ENCODE measurements at regions not wholly inside any gene's neighbourhood (a gene's known extent, or its start where the extent isn't known, plus 50 kb on each side); places are given as distances from the start of the nearest gene placed in this dataset.

DNA sequence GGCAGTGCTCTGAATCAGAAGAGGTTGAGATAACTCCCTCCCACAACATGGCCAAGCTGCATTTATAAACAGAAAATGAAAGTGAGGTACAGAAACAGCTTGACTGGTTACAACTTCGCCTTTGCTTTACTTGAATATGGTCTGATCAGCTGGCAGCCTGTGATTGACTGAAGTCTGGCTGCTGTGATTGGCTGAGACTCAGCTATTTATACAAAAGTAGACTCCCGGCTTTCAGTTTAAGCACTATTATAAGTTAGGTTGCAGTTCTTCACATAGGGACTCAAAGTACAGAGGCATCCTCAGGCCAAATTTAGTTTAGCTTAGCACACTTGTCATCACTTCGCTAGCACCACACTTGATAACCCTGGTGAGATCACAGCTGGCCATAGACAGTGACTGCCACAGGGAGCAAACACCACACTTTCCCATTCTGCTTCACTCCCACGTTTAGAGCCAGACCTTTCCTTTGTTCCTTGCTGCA lies 362.6 kb downstream of the EPM2A start:
- H3K9me3 ChIP-seq (ENCODE audit: control insufficient read depth, insufficient read depth, low read length), result peaks cover 2% of the 10 kb centered on the region
- no peaks in the 10 kb centered on the region for H3K4me1 ChIP-seq (ENCODE audit: control insufficient read depth, insufficient read depth, low read length)
- no peak overlapping the region for H3K4me3 ChIP-seq (ENCODE audit: low read depth, low read length)
- H3K27me3 ChIP-seq (ENCODE audit: control insufficient read depth, insufficient read depth, low read length), result no peaks in the 10 kb centered on the region
- peak in 1 of 6 donors; percentile 67 for DNase-seq (ENCODE audit: low read depth in 4 of 6, low spot score in 6 of 6)
- H3K27ac ChIP-seq (ENCODE audit: low read depth, low read length), result no peak overlapping the region
- 70% methylated on average over 3 of the region's 4 CpGs for WGBS (ENCODE audit: insufficient coverage)
- H3K36me3 ChIP-seq (ENCODE audit: control insufficient read depth, insufficient read depth, low read length), result no peaks in the 10 kb centered on the region

DNA sequence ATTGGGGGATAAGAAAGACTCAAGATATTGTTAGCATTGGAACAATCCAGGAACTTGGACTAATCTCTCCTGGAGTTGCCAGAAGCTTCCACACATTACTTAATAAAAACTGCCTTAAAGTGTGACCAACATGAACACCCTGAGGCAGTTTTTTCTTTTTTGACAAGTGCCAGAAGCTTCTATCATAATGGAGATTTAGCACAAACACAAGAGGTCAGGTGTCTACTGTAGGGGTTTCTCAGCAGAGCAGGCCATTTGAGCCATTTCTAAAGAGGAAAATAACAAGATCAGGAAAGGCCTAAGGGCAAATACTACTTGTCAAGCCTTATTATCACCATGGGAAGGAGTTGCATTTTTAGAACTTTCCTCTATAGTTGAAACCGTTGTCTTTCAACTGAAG lies 361.5 kb downstream of the EPM2A start:
- no peak overlapping the region for H3K4me3 ChIP-seq (ENCODE audit: low read depth, low read length)
- no CpG with 5 or more reads among the region's 1 CpG for WGBS (ENCODE audit: insufficient coverage)
- no peaks in the 10 kb centered on the region for H3K36me3 ChIP-seq (ENCODE audit: control insufficient read depth, insufficient read depth, low read length)
- DNase-seq (ENCODE audit: low read depth in 4 of 6, low spot score in 6 of 6), result no peak
- H3K27ac ChIP-seq (ENCODE audit: low read depth, low read length), result no peak overlapping the region
- H3K27me3 ChIP-seq (ENCODE audit: control insufficient read depth, insufficient read depth, low read length), result no peaks in the 10 kb centered on the region
- H3K9me3 ChIP-seq (ENCODE audit: control insufficient read depth, insufficient read depth, low read length), result peaks cover 2% of the 10 kb centered on the region
- no peaks in the 10 kb centered on the region for H3K4me1 ChIP-seq (ENCODE audit: control insufficient read depth, insufficient read depth, low read length)

DNA sequence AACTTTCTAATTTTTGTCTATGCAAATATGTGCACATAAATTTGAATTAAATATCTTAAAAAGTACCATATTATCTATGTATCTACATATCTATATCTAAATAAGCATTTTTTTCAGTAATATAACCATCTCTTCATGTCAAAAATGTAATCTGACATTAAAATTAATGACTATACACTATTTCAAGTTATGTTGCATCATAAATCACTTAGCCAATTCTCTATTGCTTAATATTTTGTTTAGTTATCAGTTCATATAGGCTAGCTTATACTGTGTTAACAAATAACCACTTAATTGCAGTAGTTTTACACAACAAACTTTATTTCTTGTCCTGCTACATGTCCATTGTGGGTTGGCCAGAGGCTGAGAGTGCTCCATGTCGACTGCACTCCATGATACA lies 360.8 kb downstream of the EPM2A start:
- no peak for DNase-seq (ENCODE audit: low read depth in 4 of 6, low spot score in 6 of 6)
- WGBS (ENCODE audit: insufficient coverage), result 100% methylated on average over 1 of the region's 1 CpG
- Histone ChIP-seq H3K36me3 (ENCODE audit: control insufficient read depth, insufficient read depth, low read length) (no peaks in the 10 kb centered on the region), H3K27me3 (ENCODE audit: control insufficient read depth, insufficient read depth, low read length) (no peaks in the 10 kb centered on the region), H3K27ac (ENCODE audit: low read depth, low read length) (no peak overlapping the region), H3K9me3 (ENCODE audit: control insufficient read depth, insufficient read depth, low read length) (peaks cover 2% of the 10 kb centered on the region), H3K4me3 (ENCODE audit: low read depth, low read length) (no peak overlapping the region), H3K4me1 (ENCODE audit: control insufficient read depth, insufficient read depth, low read length) (no peaks in the 10 kb centered on the region)

DNA sequence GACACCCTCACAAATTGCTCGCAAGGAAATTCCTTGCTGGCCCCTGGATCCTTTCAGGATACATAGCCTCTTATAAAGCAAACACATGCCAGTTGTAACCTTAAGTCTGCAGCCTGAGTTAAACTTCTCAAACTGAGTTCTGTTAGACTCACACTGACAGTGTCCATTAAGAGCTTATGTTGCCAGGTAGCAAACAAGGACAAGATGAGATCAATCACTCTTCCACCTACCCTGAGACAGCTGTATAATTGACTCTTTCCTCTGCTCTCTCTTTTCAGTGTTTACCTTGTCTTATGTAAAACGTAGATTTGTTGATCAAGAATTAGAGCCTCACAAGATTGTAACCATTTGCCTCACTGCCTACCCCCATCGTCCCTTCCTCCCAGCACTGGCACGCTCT lies 359.8 kb downstream of the EPM2A start:
- no peak overlapping the region for H3K4me3 ChIP-seq (ENCODE audit: low read depth, low read length)
- H3K4me1 ChIP-seq (ENCODE audit: control insufficient read depth, insufficient read depth, low read length), result no peaks in the 10 kb centered on the region
- DNase-seq (ENCODE audit: low read depth in 4 of 6, low spot score in 6 of 6), result no peak
- WGBS (ENCODE audit: insufficient coverage), result 84% methylated on average over 3 of the region's 4 CpGs
- H3K9me3 ChIP-seq (ENCODE audit: control insufficient read depth, insufficient read depth, low read length), result peaks cover 2% of the 10 kb centered on the region
- H3K27me3 ChIP-seq (ENCODE audit: control insufficient read depth, insufficient read depth, low read length), result no peaks in the 10 kb centered on the region
- no peaks in the 10 kb centered on the region for H3K36me3 ChIP-seq (ENCODE audit: control insufficient read depth, insufficient read depth, low read length)
- no peak overlapping the region for H3K27ac ChIP-seq (ENCODE audit: low read depth, low read length)

DNA sequence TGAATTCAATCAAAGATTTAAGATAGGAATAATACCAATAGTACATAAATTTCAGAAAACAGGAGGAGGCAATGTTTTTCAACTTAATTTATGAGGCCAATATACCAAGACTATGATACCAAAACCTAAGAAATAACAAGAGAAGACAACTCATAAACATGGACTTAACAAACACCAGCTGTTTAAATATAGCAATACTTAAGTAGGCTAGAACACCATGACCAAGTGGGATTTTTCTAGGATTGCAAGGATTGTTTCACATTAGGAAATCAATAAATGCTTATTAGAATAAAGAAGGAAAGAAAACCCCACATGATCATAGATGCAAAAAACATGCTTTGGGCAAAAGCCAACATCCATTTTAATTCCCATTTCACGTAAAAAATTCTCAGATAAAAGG lies 355.1 kb downstream of the EPM2A start:
- Histone ChIP-seq H3K9me3 (ENCODE audit: control insufficient read depth, insufficient read depth, low read length) (peaks cover 2% of the 10 kb centered on the region), H3K4me1 (ENCODE audit: control insufficient read depth, insufficient read depth, low read length) (no peaks in the 10 kb centered on the region), H3K36me3 (ENCODE audit: control insufficient read depth, insufficient read depth, low read length) (no peaks in the 10 kb centered on the region), H3K4me3 (ENCODE audit: low read depth, low read length) (no peak overlapping the region), H3K27me3 (ENCODE audit: control insufficient read depth, insufficient read depth, low read length) (no peaks in the 10 kb centered on the region), H3K27ac (ENCODE audit: low read depth, low read length) (no peak overlapping the region)
- DNase-seq (ENCODE audit: low read depth in 4 of 6, low spot score in 6 of 6), result no peak
- no CpG with 5 or more reads among the region's 1 CpG for WGBS (ENCODE audit: insufficient coverage)

DNA sequence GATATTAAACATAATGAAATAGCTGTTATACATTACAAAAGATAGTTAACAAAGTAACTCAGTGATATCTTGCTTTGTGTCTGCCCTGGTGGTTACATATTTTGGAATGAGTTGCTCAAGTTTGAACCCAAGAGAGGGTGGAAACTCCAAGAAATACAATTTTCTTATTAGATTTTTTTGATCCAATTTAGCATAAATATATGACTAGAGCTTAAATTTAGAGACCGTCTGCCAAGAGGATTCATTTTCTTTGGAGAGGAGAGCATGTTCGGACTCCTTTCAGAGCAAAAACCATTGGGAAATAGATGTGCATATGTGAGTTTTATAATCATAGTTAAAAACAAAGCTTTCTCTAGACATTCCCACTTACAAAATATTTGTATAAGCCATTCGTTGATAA lies 353.4 kb downstream of the EPM2A start:
- no peaks in the 10 kb centered on the region for H3K36me3 ChIP-seq (ENCODE audit: control insufficient read depth, insufficient read depth, low read length)
- no peaks in the 10 kb centered on the region for H3K4me1 ChIP-seq (ENCODE audit: control insufficient read depth, insufficient read depth, low read length)
- peaks cover 2% of the 10 kb centered on the region for H3K9me3 ChIP-seq (ENCODE audit: control insufficient read depth, insufficient read depth, low read length)
- H3K4me3 ChIP-seq (ENCODE audit: low read depth, low read length), result no peak overlapping the region
- no CpG with 5 or more reads among the region's 3 CpGs for WGBS (ENCODE audit: insufficient coverage)
- no peaks in the 10 kb centered on the region for H3K27me3 ChIP-seq (ENCODE audit: control insufficient read depth, insufficient read depth, low read length)
- no peak for DNase-seq (ENCODE audit: low read depth in 4 of 6, low spot score in 6 of 6)
- H3K27ac ChIP-seq (ENCODE audit: low read depth, low read length), result no peak overlapping the region

DNA sequence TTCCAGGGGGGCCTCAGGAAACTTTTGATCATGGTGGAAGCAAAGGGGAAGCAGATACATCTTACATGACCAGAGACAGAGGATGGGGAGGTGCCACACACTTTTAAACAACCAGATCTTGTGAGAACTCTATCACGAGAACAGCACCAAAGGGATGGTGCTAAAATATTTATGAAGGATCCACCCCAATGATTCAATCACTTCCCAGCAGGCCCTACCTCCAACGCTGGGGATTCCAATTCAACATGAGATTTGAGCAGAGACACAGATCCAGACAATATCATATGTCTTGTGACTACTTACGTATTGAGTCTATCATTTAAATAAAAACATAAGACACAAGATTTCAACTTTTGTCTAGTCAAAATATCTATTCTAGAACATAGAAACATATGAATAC lies 351.9 kb downstream of the EPM2A start:
- DNase-seq (ENCODE audit: low read depth in 4 of 6, low spot score in 6 of 6), result no peak
- Histone ChIP-seq H3K4me3 (ENCODE audit: low read depth, low read length) (no peak overlapping the region), H3K27me3 (ENCODE audit: control insufficient read depth, insufficient read depth, low read length) (no peaks in the 10 kb centered on the region), H3K36me3 (ENCODE audit: control insufficient read depth, insufficient read depth, low read length) (no peaks in the 10 kb centered on the region), H3K9me3 (ENCODE audit: control insufficient read depth, insufficient read depth, low read length) (no peaks in the 10 kb centered on the region), H3K4me1 (ENCODE audit: control insufficient read depth, insufficient read depth, low read length) (no peaks in the 10 kb centered on the region), H3K27ac (ENCODE audit: low read depth, low read length) (no peak overlapping the region)
- WGBS (ENCODE audit: insufficient coverage), result no CpG with 5 or more reads among the region's 3 CpGs

DNA sequence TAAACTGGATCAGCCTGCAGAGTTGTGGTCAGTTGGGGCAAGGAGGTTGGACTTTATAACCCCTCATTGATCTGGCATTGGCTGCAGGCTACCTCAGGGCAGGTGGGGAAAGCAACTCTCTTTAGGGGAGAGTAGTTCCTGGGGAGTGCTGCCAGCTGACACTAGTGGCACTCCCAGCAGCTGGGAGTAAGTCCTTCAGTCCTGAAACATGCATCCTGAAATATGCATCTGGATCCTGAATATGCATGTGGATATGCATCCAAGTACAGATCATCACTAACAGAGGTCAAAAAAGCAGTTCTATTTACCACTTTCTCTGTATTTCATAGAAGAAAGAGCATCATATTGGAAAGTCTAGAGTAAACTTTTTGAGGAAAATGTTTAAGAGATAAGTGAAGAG lies 350.8 kb downstream of the EPM2A start:
- H3K4me3 ChIP-seq (ENCODE audit: low read depth, low read length), result no peak overlapping the region
- no peaks in the 10 kb centered on the region for H3K27me3 ChIP-seq (ENCODE audit: control insufficient read depth, insufficient read depth, low read length)
- H3K27ac ChIP-seq (ENCODE audit: low read depth, low read length), result no peak overlapping the region
- no peaks in the 10 kb centered on the region for H3K36me3 ChIP-seq (ENCODE audit: control insufficient read depth, insufficient read depth, low read length)
- H3K9me3 ChIP-seq (ENCODE audit: control insufficient read depth, insufficient read depth, low read length), result no peaks in the 10 kb centered on the region
- DNase-seq (ENCODE audit: low read depth in 4 of 6, low spot score in 6 of 6), result no peak
- no peaks in the 10 kb centered on the region for H3K4me1 ChIP-seq (ENCODE audit: control insufficient read depth, insufficient read depth, low read length)

DNA sequence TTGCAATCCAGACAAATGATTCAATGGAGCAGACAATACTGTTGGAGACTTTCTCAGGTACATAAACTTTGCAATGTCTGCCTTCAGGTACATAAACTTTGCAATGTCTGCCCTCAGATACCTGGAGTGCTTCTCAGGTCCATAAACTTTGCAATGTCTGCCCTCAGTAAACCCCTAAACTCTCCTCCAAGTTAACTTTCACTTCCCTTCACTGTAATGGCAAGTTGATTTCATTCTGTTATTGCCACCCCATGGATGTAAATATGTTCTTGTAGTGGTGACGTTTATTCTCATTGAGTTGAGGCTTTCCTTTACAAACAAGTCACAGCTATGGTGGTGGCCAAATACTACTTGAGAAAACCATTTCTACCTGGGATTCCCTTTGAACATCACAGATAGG lies 338.8 kb downstream of the EPM2A start:
- H3K4me1 ChIP-seq (ENCODE audit: control insufficient read depth, insufficient read depth, low read length), result no peaks in the 10 kb centered on the region
- H3K36me3 ChIP-seq (ENCODE audit: control insufficient read depth, insufficient read depth, low read length), result no peaks in the 10 kb centered on the region
- no peak overlapping the region for H3K27ac ChIP-seq (ENCODE audit: low read depth, low read length)
- no peaks in the 10 kb centered on the region for H3K9me3 ChIP-seq (ENCODE audit: control insufficient read depth, insufficient read depth, low read length)
- no peak for DNase-seq (ENCODE audit: low read depth in 4 of 6, low spot score in 6 of 6)
- no peak overlapping the region for H3K4me3 ChIP-seq (ENCODE audit: low read depth, low read length)
- WGBS (ENCODE audit: insufficient coverage), result no CpG with 5 or more reads among the region's 1 CpG
- no peaks in the 10 kb centered on the region for H3K27me3 ChIP-seq (ENCODE audit: control insufficient read depth, insufficient read depth, low read length)

DNA sequence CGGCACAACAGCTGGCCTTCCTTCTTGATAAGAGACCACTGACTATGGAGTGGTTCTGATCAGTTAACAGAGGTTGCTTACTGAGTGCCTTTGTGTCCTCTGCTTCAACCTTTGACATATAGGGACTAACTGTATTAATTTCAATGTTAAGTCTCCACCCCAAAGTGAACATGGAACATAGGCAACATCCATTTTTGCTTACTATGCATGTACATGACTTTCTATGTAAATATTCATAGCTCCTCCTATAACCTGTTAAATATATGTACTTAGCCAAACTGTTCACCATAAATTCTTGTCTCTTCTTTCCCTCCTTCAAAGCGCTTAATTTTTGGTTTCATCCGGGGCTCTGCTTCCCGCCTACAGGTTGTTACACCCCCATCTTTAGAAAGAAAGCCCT lies 334.8 kb downstream of the EPM2A start:
- DNase-seq (ENCODE audit: low read depth in 4 of 6, low spot score in 6 of 6), result no peak
- 100% methylated on average over 1 of the region's 4 CpGs for WGBS (ENCODE audit: insufficient coverage)
- Histone ChIP-seq H3K27ac (ENCODE audit: low read depth, low read length) (no peak overlapping the region), H3K36me3 (ENCODE audit: control insufficient read depth, insufficient read depth, low read length) (no peaks in the 10 kb centered on the region), H3K27me3 (ENCODE audit: control insufficient read depth, insufficient read depth, low read length) (no peaks in the 10 kb centered on the region), H3K4me3 (ENCODE audit: low read depth, low read length) (no peak overlapping the region), H3K9me3 (ENCODE audit: control insufficient read depth, insufficient read depth, low read length) (no peaks in the 10 kb centered on the region), H3K4me1 (ENCODE audit: control insufficient read depth, insufficient read depth, low read length) (no peaks in the 10 kb centered on the region)
